Right atrium auricular region (tissue), 2 donors: ENCODE measurements at regions not wholly inside any gene's neighbourhood (a gene's known extent, or its start where the extent isn't known, plus 50 kb on each side); places are given as distances from the start of the nearest gene placed in this dataset.
"Not testable (repeated sequence)": the region's sequence is repeated elsewhere in the genome, so short reads cannot be mapped to it uniquely, and the experiment has no call there.

Experiments used
- DNase-seq: peaks from one replicate; pipeline ENCODE4 v3.0.0-alpha.2; 2019; ENCODE audit warnings: low spot score
- H3K27ac ChIP-seq, 2 donors: fragments of 200-600 bp; sonication (generic); 1 replicate in 1 of 2; 2 replicates in 1 of 2; pipeline ENCODE4 v1.5.1; 2016 to 2019
- H3K27me3 ChIP-seq, 2 donors: fragments of 200-600 bp; sonication (generic); one replicate each; pipeline versions ENCODE4 v1.5.1 to v1.6.0; 2017 to 2019
- H3K36me3 ChIP-seq: fragments of 200-600 bp; sonication (generic); one replicate; pipeline ENCODE4 v1.5.1; 2016
- H3K4me1 ChIP-seq, 2 donors: fragments of 200-600 bp; sonication (generic); one replicate each; pipeline versions ENCODE4 v1.5.1 to v1.6.0; 2017 to 2019
- H3K4me3 ChIP-seq, 2 donors: fragments of 200-600 bp; sonication (generic); 1 replicate in 1 of 2; 2 replicates in 1 of 2; pipeline ENCODE4 v1.5.1; 2017 to 2019; ENCODE audit warnings: mild to moderate bottlenecking in 1 of 2, moderate library complexity in 1 of 2
- H3K9me3 ChIP-seq, 2 donors: fragments of 200-600 bp; sonication (generic); one replicate each; pipeline ENCODE4 v1.5.1; 2019
- CTCF ChIP-seq, 2 donors: fragments of 200-600 bp; sonication (generic); IDR thresholded peaks; one replicate each; pipeline ENCODE4 v1.5.1; 2019; ENCODE audit warnings: antibody characterized with exemption in 2 of 2

GRCh38 chr21:15208786-15209185 is 144.0 kb upstream of the NRIP1 start:
- Histone ChIP-seq H3K27ac (no peak overlapping the region), H3K4me1 (peaks cover 0 to 15% of the 10 kb centered on the region in 2 donors), H3K9me3 (no peaks in the 10 kb centered on the region), H3K27me3 (no peaks in the 10 kb centered on the region), H3K4me3 (no peak overlapping the region), H3K36me3 (no peaks in the 10 kb centered on the region)
- no peak for DNase-seq
- TF ChIP-seq CTCF (IDR thresholded peaks at IDR 0.05), result no peak

- Histone ChIP-seq H3K36me3 (no peaks in the 10 kb centered on the region), H3K9me3 (no peaks in the 10 kb centered on the region), H3K4me3 (no peak overlapping the region), H3K4me1 (peaks cover 0 to 11% of the 10 kb centered on the region in 2 donors), H3K27me3 (no peaks in the 10 kb centered on the region), H3K27ac (no peak overlapping the region)
- no peak for TF ChIP-seq CTCF (IDR thresholded peaks at IDR 0.05)
- no peak for DNase-seq
Measured at GRCh38 chr21:15209224-15209623, 144.4 kb upstream of the NRIP1 start.

- Histone ChIP-seq H3K36me3 (no peaks in the 10 kb centered on the region), H3K9me3 (no peaks in the 10 kb centered on the region), H3K27ac (no peak overlapping the region), H3K27me3 (no peaks in the 10 kb centered on the region), H3K4me1 (peaks cover 0 to 3% of the 10 kb centered on the region in 2 donors), H3K4me3 (no peak overlapping the region)
- peak; percentile 72 for DNase-seq
- TF ChIP-seq CTCF (IDR thresholded peaks at IDR 0.05), result no peak
Measured at GRCh38 chr21:15210235-15210678, 145.5 kb upstream of the NRIP1 start.

- Histone ChIP-seq H3K4me1 (no peaks in the 10 kb centered on the region), H3K4me3 (no peak overlapping the region)
- DNase-seq, result no peak
Measured at GRCh38 chr21:15211491-15212133, 146.8 kb upstream of the NRIP1 start.

GRCh38 chr21:15212206-15212605 is 147.4 kb upstream of the NRIP1 start:
- Histone ChIP-seq H3K4me3 (no peak overlapping the region), H3K27ac (no peak overlapping the region), H3K4me1 (no peaks in the 10 kb centered on the region), H3K9me3 (no peaks in the 10 kb centered on the region), H3K36me3 (no peaks in the 10 kb centered on the region), H3K27me3 (no peaks in the 10 kb centered on the region)
- no peak for TF ChIP-seq CTCF (IDR thresholded peaks at IDR 0.05)
- DNase-seq, result no peak

More at GRCh38 chr21:15211491-15212133, 146.8 kb upstream of the NRIP1 start:
- Histone ChIP-seq H3K27ac (no peak overlapping the region), H3K9me3 (no peaks in the 10 kb centered on the region), H3K27me3 (no peaks in the 10 kb centered on the region), H3K36me3 (no peaks in the 10 kb centered on the region)
- TF ChIP-seq CTCF (IDR thresholded peaks at IDR 0.05), result no peak

GRCh38 chr21:15218476-15218875 is 153.7 kb upstream of the NRIP1 start:
- not testable (repeated sequence) for H3K27me3 ChIP-seq, DNase-seq, H3K4me3 ChIP-seq, H3K9me3 ChIP-seq, H3K27ac ChIP-seq, H3K36me3 ChIP-seq
- peaks cover 0 to 26% of the 10 kb centered on the region in 2 donors for H3K4me1 ChIP-seq
